ENCODE measurements at regions not wholly inside any gene's neighbourhood (a gene's known extent, or its start where the extent isn't known, plus 50 kb on each side); places are given as distances from the start of the nearest gene placed in this dataset.

- no peak for TF ChIP-seq CTCF (IDR thresholded peaks at IDR 0.05)
- TF ChIP-seq POLR2A (IDR thresholded peaks at IDR 0.05) = no peak
Observed at GRCh38 chr10:25707976-25708671, 225.9 kb upstream of the MYO3A start.
